GM19043 (cell line): ENCODE measurements at regions not wholly inside any gene's neighbourhood (a gene's known extent, or its start where the extent isn't known, plus 50 kb on each side); places are given as distances from the start of the nearest gene placed in this dataset.
"Not testable (repeated sequence)": the region's sequence is repeated elsewhere in the genome, so short reads cannot be mapped to it uniquely, and the experiment has no call there.

Experiments
- ATAC-seq: cut with Tn5 transposase; IDR thresholded peaks from one replicate; pipeline ENCODE4 v1.9.1; 2021; ENCODE audit warnings: low read depth; ENCODE audit not compliant: unreplicated experiment

DNA sequence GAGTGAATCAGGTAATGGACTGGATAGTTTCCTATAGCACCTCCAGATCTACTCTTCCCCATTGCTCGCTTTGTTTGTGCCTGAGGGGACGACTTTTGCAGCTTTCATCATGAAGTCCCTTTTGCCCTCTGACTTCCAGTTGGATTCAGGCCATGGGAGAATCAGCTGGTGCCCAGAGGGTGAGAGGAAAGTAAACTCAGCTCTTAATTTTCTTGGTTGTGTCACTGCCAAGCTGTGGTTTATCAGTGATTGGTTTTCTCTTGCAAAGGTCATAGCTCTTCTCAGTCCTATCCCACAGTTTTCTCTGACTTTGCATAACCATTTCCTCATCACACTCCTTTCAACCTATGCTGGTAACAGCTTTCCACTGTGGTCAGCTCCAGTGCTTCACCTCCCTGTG, 200.1 kb downstream of the KCNJ2 start:
- no peak for ATAC-seq

DNA sequence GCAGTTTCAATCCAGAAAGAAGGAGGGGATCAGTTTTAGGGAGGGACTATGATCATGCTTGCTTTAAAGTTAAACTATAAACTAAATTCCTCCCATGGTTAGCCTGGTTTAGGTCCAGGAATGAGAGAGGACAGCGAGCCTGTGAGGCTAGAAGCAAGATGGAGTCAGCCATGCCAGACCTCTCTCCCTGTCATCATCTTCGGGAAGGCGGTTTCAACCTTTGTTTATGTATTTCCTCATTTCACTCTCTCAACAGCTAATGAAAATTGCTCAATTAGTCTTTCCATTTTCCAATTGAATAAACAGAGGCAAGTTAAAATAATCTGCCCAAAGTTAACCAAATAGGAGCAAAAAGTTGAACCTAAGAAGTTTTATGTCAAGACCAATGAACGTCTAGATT, 201.5 kb downstream of the KCNJ2 start:
- no peak for ATAC-seq

DNA sequence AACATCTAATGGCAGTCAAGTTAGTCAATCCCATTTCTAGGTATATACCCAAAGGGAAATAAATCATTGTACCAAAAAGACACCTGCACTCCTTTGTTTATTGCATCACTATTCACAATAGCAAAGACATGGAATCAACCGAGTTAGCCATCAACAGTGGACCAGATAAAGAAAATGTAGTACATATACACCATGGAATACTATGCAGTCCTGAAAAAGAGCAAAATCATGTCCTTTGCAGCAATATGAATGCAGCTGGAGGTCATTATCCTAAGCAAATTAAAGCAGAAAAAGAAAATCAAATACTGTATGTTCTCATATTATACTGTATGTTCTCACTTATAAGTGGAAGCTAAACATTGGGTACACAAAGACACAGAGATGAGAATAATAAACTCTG, 204.0 kb downstream of the KCNJ2 start:
- no peak for ATAC-seq

DNA sequence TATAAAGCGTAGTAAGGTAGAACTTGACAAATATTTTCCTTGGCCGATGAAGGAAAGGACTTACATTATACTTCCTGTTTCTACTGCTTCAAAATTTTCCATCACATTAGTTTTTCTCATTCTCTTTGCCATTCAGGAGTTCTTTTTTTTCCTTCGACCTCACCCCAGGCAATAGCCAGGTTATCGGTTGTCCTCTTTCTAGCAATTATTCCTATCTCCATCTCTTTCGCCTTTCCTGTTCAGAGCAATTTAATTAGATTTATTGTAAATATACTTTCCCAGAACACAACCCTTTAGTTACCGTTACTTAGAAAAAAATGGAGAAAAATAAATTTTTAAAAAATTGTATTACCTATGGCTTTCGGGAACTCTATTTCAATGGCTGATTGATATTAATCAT, 205.2 kb downstream of the KCNJ2 start:
- no peak for ATAC-seq

DNA sequence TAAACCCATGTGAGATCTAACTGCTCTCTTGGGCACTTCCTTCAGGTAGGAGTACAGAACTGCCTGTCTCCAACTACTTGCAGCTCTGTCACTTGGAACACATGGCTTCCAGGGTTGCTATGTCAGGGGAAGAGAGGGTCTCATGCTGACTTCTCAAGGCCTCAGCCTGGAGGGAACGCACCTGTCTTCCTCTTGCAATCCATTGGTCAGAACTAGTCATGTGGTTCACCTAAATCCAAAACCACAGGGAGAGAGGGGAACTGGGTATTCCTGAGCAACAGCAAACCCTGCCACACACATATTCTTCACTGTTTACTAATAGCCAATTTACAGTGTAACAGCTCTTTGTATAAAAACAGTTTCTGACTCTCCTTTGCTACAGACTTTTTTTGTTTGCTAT, 206.1 kb downstream of the KCNJ2 start:
- no peak for ATAC-seq

DNA sequence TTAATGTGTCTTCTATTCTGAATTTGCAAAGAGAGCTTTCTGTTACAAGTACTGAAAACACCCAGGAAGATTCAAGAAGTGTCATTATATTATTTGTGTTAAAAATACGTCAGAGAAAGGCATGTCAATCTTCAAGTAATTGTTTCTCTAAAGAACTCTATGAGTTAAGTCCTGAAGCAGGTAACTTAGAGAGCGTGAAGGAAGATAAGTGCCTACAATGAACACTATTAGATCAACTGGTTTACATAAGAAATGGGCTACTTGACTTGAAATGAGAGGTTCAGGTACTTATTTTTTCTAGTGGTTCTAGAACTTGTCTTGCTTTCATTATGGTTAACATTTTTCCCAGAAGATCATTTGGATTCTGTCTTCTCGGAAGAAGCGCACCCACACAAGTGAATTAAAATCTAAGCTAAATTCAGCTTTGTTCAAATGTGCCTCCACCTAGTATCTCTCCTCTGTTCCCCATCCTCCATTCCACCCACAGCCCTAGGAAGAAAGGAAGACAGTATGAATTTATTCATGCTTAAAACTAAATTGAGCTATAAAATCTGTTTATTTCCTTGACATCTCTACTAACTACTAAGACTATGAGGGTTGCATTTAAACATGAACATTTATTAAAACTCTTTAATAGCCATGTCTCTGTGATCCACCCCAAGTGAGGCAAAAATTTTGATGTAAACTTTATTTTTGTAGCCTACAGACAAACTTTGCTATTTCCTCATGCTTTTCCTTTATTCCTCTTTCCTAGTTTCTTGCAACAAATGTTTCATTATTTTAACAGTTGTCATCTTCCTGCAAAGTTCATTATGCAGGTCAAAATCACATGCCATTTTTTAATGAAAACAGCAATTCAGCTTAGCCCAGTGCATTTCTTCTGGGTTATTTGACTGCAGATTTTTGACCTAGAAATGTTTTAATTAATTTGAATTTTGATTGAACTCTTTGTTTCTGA, 206.8 kb downstream of the KCNJ2 start:
- no peak for ATAC-seq

DNA sequence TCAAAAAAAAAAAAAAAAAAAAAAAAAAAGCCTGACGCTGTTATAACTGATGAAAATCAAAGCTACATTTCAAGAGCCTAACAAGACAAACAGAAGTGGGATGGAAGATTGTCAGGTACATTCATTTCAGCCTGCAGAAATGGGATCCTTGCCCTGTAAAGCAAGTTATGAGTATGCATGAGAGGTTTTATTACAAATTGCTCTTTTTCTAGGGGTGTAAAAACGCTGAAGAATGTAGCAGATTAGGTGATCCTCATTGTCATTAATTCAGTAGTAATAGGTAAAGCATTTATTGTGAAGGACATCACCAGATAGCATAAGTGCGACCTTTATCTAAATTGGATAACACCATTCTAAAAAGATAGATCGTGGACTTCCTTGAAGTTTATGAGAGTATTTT, 208.3 kb downstream of the KCNJ2 start:
- ATAC-seq = no peak

DNA sequence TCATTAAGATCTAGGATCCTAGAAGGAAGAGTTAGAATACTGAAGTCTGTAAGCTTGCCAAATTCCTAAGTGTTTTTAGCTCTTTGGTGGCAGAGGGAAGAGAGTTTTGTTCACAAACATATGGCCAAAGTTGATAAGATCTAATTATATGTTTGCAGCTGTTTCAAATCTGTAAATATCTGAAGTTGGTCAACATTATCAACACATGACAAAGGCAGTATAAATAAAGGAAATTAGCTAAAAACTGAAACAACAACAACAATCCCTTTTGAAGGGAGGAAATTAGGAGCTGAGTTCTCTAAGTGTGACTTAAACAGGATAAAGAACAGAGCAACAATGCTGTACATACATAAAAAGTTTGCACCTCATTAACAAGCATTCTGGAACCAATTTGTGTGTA, 208.7 kb downstream of the KCNJ2 start:
- ATAC-seq = no peak

DNA sequence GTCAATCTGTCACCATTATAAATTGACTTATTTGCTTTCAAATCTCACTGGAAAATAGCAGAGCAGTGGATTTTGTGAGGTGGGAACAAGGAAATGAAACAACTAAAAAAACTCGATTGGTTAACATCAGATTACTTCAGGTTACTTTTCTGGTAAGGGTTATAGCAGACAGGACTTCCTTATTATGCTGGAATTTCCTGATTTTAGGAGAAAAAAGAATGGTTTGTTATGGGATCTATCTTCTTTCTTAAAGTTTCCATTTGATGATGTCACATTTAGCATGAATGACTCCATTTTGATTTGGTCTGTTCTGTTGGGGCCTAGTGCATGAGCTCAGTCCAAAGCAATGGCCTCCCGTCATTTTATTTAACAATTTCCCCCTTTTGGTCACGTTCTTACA, 210.6 kb downstream of the KCNJ2 start:
- no peak for ATAC-seq

DNA sequence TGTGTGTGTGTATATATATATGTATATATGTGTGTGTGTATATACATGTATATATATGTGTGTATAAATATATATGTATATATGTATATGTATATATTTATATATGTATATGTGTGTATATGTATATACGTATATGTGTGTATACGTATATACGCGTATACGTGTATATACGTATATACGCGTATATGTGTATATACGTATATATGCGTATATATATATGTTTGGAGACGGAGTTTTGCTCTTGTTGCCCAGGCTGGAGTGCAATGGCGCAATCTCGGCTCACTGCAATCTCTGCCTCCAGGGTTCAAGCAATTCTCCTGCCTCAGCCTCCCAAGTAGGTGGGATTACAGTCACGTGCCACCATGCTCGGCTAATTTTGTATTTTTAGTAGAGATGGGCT, 212.6 kb downstream of the KCNJ2 start:
- ATAC-seq = not testable (repeated sequence)

DNA sequence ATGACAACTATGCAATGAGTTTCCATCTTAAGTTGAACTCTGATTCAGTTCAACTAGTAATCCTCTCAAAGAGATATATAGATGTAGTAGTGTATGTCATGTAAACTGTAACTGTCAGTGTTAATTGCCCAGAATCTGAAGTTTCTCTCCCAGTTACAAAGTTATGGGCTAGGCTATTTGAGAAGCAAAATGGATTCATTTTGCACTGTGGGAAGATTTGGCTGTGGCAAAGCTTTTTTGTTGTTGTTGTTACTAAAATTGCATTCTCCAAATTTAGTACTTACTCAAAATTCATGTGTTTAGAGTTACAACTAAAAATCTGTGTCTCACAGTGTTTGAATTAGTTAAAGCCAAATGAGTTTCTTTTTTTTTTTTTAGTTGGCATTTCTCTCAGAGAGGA, 219.0 kb downstream of the KCNJ2 start:
- ATAC-seq = no peak

DNA sequence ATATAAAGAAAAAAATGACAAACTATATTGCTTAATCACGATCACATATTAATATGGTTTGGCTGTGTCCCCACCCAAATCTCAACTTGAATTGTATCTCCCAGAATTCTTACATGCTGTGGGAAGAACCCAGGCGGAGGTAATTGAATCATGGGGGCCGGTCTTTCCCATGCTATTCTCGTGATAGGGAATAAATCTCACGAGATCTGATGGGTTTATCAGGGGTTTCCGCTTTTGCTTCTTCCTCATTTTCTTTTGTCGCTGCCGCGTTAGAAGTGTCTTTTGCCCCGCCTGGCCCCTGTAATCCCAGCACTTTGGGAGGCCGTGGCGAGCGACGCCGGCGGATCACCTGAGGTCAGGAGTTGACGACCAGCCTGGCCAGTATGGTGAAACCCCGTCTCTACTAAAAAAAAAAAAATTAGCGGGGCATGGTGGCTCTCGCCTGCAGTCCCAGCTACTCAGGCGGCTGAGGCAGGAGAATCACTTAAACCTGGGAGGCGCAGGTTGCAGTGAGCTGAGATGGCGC, 220.0 kb downstream of the KCNJ2 start:
- ATAC-seq = not testable (repeated sequence)

DNA sequence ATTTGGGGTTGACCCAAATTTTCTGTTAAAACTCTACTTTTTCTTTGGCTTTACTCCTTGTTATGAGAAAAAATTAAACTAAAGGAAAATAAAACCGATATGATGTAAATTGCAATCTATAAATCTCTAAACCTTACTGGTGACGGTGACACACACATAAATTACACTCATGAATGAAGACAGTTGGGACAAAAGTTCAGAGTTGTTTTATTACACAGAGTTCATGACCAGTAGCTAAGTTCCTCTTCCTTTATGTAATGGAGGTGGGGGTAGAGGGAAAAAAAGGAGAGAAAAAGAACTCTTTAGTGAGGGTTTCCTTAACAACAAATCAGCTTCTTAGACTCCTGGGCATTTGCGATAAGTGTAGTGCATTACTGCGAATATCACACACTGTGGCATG, 220.7 kb downstream of the KCNJ2 start:
- no peak for ATAC-seq

DNA sequence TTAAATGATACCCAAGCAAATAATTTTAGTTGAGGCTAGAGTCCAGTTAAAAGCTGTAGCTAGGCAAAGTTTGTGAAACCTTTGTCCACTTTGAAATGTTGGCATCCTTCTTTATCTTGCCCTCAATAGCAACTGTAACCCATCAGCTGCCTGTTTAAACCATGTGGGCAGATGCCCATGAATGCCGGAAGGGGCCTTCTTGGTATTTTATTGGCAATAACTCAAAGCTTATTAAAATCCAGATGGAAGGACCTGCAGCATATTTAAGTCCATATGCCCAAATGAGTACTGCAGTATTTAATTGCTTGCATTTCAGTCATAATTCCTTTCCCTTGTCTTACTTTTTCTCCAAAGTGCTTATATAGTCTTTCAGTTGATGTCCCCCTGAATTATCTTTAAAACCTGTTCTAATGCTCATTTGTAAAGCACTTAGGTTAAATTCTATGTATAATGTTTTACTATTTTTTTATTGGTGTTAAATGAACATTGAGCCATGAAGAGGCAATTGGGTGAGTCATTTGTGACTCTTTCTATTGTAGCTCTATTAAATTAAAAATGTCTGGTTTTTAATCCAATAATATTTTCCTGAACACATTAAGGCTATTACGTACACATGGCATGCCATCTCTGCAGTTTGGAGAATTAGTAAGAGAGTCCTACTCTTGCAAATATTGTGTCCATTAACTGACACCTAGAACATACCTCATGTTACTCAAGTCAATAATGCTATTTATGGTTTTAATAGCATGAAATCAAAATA, 225.3 kb downstream of the KCNJ2 start:
- no peak for ATAC-seq

DNA sequence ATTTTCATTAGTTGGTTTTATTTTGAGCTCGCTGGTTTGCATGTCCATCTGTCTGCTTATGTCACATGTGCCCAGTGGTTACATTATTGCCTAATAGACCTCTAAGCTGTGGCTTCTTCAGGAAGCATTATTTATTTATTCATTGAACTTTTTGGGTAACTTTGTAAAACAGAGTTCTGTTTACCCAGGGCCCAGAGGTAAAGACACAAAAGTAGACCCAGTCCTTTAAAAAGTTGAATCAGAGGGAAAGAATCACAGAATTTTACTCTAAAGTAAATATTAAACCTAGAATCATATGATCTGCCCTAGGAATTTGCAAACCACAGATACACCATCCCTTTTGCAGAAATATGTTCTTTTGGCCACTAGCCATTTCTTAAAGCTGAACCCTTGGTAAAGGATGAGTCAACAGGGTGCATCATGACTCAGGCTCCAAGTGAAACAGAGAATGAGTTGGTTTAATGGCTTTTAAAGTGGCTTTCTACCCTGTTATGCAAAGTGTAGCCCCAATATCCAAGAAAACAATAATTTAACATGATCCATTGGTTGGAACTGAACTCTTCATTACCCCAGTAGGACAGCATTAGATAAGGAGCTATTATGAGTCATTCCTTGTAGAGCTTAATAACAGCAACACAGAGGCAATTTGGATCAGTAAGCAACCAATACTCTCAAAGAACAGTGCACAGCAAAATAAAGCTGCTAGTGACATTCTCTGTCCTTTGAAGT, 236.3 kb downstream of the KCNJ2 start:
- peak; percentile 68 for ATAC-seq

DNA sequence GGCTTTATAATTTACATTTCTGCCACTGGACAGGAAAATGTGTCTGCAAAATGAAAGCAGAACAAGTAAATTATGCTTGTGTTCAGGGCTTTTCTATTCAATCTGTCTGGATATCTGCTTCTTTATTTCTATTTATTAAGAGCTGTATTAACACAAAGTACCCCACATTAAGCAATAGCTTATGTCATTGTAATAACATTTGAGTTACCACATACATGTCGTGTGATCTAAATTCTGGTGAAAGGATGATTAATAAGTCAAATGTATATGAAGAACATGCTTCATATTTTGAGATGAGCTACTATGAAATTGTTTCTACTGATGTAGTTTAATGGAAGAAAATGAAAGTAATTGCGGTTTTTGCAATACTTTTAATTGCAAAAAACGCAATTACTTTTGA, 238.2 kb downstream of the KCNJ2 start:
- ATAC-seq = no peak

DNA sequence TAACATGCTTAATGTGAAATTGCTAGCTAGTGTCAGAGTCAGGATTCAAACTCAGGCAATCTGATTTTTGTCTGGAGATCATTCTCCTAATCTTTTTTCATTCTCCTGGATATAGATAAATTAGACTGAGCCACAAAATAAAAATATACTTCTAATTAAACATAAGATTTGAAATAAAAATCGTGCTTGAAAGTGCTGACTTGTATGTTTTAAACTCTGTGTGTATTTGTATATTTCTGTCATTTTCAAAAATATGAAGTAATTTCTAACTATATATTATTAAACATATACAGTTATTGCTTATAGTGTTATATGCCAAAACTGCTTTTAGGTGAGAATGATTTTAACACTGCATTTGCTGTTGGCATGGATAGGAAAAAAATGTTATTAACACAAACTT, 239.4 kb downstream of the KCNJ2 start:
- ATAC-seq = no peak

DNA sequence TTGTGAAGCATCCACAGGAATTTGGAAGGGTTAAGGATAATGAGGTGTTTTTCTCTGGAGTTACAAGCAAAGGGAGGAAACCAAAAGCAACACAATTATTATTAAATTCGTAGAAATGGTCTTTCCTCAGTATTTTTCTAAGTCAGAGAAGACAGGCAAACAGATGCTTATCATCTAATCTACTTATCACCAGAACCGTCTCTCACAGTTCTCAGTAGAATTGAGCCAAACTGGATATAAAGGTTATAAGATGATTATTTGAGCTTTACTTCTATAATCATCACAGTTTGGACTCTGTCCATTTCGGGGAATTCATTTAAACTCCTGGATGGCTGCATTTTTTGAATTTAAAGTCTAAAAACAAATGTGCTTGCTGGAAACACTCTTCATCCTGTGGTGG, 245.0 kb downstream of the KCNJ2 start:
- ATAC-seq = no peak

DNA sequence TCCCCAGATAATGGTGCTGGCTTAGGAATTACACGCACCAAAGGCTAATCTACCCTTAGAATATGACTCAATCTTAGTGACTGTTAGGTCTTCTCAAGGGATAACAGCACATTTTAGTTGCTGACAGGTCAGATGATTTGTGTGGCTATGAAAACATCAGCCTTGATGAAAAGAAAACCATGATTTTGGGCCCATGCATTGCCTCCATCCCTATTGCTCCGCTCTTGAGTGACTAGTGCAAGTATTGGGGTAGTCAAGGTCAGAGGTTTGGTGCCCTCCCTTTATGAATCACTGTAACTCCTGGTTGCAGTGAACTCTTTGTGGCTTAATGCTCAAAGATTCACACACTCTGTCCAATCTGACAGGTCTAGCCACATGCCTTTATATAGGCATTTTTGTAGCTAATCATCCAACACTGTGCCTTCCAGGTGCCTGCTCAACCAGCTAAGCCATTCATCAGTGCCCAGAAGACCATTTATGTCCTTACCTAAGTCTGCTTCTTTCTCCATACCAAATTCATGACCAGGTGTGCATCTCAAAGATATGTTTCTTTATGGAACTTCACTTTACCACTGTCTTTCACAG, 251.6 kb downstream of the KCNJ2 start:
- ATAC-seq = no peak

DNA sequence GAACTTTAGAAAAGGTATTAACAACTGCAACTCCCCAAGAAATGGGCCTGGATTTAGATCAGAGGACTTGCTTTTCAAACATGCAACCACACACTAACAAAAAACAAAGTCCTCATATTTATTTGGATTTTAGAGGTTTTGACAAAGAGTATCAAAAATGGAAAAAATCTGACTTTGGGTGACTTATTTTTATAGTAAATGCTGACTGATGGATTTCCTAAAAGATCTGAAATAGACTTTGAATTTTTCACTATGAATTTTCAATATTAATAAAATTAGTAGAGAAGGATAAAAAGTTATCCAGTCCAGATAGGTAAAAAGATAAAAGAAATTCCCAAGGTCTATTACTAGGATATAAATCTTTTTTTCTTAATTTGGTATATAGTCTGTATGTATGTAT, 253.5 kb downstream of the KCNJ2 start:
- no peak for ATAC-seq

DNA sequence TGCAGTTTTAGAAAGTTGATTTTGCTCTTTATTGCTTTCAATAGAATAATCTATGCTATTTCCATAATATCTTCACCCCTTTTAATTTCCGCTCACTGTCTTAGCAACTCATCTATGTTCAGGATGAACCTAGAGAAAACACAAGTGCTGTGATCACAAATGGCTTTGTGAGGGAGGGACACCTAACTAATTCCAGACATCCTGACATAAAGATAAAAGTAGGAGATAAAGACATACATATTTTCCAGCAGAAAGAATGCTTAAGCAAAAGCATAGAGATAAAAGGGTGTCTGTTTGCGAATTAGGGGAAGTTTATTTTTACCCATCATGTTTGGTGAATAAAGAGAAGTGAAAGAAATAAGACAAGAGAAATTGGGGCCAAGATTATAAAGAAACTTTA, 254.2 kb downstream of the KCNJ2 start:
- no peak for ATAC-seq
